ENCODE measurements at regions not wholly inside any gene's neighbourhood (a gene's known extent, or its start where the extent isn't known, plus 50 kb on each side); places are given as distances from the start of the nearest gene placed in this dataset.

GRCh38 chr2:238665919-238666318 lies 182.0 kb upstream of the TWIST2 start:
- TF ChIP-seq CTCF (IDR thresholded peaks at IDR 0.05; ENCODE audit: extremely low read depth, insufficient read depth, missing control alignments) = no peak
- in situ Hi-C loops (cut with MboI; ENCODE audit: low pct_unique_long_range_greater_than_20kb, low sequenced_read_pairs, unreplicated experiment) = no loop called here
- DNase-seq (ENCODE audit: low spot score) = no peak

GRCh38 chr2:238666543-238666942 lies 181.3 kb upstream of the TWIST2 start:
- no peak for DNase-seq (ENCODE audit: low spot score)
- TF ChIP-seq CTCF (IDR thresholded peaks at IDR 0.05; ENCODE audit: extremely low read depth, insufficient read depth, missing control alignments) = no peak
- in situ Hi-C loops (cut with MboI; ENCODE audit: low pct_unique_long_range_greater_than_20kb, low sequenced_read_pairs, unreplicated experiment) = no loop called here

GRCh38 chr2:238667008-238667407 lies 180.9 kb upstream of the TWIST2 start:
- in situ Hi-C loops (cut with MboI; ENCODE audit: low pct_unique_long_range_greater_than_20kb, low sequenced_read_pairs, unreplicated experiment) = no loop called here
- no peak for DNase-seq (ENCODE audit: low spot score)
- no peak for TF ChIP-seq CTCF (IDR thresholded peaks at IDR 0.05; ENCODE audit: extremely low read depth, insufficient read depth, missing control alignments)

- no peak for DNase-seq (ENCODE audit: low spot score)
- in situ Hi-C loops (cut with MboI; ENCODE audit: low pct_unique_long_range_greater_than_20kb, low sequenced_read_pairs, unreplicated experiment) = no loop called here
- no peak for TF ChIP-seq CTCF (IDR thresholded peaks at IDR 0.05; ENCODE audit: extremely low read depth, insufficient read depth, missing control alignments)
These were observed 180.2 kb upstream of the TWIST2 start for GRCh38 chr2:238667639-238668038.

GRCh38 chr2:238668426-238668825 lies 179.5 kb upstream of the TWIST2 start:
- in situ Hi-C loops (cut with MboI; ENCODE audit: low pct_unique_long_range_greater_than_20kb, low sequenced_read_pairs, unreplicated experiment) = no loop called here
- TF ChIP-seq CTCF (IDR thresholded peaks at IDR 0.05; ENCODE audit: extremely low read depth, insufficient read depth, missing control alignments) = no peak
- no peak for DNase-seq (ENCODE audit: low spot score)

GRCh38 chr2:238669046-238669445 lies 178.8 kb upstream of the TWIST2 start:
- in situ Hi-C loops (cut with MboI; ENCODE audit: low pct_unique_long_range_greater_than_20kb, low sequenced_read_pairs, unreplicated experiment) = no loop called here
- no peak for TF ChIP-seq CTCF (IDR thresholded peaks at IDR 0.05; ENCODE audit: extremely low read depth, insufficient read depth, missing control alignments)
- no peak for DNase-seq (ENCODE audit: low spot score)

GRCh38 chr2:238669581-238670080 lies 178.3 kb upstream of the TWIST2 start:
- no peak for DNase-seq (ENCODE audit: low spot score)
- in situ Hi-C loops (cut with MboI; ENCODE audit: low pct_unique_long_range_greater_than_20kb, low sequenced_read_pairs, unreplicated experiment) = no loop called here
- no peak for TF ChIP-seq CTCF (IDR thresholded peaks at IDR 0.05; ENCODE audit: extremely low read depth, insufficient read depth, missing control alignments)
